ENCODE measurements at regions not wholly inside any gene's neighbourhood (a gene's known extent, or its start where the extent isn't known, plus 50 kb on each side); places are given as distances from the start of the nearest gene placed in this dataset.

DNA sequence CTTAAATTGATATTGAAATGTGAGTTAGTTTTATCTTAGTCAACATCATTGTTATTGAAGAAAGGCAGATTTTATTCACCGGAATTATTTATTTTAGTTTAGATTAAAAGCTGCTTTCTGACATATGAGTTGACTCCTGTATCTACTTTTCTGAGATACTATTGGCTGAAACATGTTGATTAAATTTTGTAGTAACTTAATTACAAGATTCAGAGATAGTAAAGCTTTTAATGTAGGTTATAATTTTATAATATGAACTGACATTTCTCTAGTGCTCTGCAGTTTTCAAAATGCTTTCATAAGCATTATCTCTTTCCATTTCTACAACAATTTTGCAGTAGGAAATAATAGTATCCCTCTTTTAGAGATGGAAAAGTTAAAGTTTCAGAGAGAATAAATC lies 616.0 kb downstream of the USP25 start:
- TF ChIP-seq, protein P1, sequence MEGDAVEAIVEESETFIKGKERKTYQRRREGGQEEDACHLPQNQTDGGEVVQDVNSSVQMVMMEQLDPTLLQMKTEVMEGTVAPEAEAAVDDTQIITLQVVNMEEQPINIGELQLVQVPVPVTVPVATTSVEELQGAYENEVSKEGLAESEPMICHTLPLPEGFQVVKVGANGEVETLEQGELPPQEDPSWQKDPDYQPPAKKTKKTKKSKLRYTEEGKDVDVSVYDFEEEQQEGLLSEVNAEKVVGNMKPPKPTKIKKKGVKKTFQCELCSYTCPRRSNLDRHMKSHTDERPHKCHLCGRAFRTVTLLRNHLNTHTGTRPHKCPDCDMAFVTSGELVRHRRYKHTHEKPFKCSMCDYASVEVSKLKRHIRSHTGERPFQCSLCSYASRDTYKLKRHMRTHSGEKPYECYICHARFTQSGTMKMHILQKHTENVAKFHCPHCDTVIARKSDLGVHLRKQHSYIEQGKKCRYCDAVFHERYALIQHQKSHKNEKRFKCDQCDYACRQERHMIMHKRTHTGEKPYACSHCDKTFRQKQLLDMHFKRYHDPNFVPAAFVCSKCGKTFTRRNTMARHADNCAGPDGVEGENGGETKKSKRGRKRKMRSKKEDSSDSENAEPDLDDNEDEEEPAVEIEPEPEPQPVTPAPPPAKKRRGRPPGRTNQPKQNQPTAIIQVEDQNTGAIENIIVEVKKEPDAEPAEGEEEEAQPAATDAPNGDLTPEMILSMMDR (conservative IDR thresholded peaks at IDR 0.05; ENCODE audit: low read depth in 2 of 2), result no peak
- TF ChIP-seq JUNB (IDR thresholded peaks at IDR 0.05; ENCODE audit: unreplicated experiment) (no peak), EZH2 (IDR thresholded peaks at IDR 0.05; ENCODE audit: low read depth, unreplicated experiment) (no peak), ZNF114 (CRISPR knock-in tag; IDR thresholded peaks at IDR 0.05) (no peak), CREB1 (CRISPR knock-in tag; IDR thresholded peaks at IDR 0.05; ENCODE audit: low read depth) (no peak)
- TF ChIP-seq, protein P2, sequence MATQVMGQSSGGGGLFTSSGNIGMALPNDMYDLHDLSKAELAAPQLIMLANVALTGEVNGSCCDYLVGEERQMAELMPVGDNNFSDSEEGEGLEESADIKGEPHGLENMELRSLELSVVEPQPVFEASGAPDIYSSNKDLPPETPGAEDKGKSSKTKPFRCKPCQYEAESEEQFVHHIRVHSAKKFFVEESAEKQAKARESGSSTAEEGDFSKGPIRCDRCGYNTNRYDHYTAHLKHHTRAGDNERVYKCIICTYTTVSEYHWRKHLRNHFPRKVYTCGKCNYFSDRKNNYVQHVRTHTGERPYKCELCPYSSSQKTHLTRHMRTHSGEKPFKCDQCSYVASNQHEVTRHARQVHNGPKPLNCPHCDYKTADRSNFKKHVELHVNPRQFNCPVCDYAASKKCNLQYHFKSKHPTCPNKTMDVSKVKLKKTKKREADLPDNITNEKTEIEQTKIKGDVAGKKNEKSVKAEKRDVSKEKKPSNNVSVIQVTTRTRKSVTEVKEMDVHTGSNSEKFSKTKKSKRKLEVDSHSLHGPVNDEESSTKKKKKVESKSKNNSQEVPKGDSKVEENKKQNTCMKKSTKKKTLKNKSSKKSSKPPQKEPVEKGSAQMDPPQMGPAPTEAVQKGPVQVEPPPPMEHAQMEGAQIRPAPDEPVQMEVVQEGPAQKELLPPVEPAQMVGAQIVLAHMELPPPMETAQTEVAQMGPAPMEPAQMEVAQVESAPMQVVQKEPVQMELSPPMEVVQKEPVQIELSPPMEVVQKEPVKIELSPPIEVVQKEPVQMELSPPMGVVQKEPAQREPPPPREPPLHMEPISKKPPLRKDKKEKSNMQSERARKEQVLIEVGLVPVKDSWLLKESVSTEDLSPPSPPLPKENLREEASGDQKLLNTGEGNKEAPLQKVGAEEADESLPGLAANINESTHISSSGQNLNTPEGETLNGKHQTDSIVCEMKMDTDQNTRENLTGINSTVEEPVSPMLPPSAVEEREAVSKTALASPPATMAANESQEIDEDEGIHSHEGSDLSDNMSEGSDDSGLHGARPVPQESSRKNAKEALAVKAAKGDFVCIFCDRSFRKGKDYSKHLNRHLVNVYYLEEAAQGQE (IDR thresholded peaks at IDR 0.05; ENCODE audit: unreplicated experiment), result no peak

Data from GM23338 (cell line).